ENCODE measurements at regions not wholly inside any gene's neighbourhood (a gene's known extent, or its start where the extent isn't known, plus 50 kb on each side); places are given as distances from the start of the nearest gene placed in this dataset.
"Not testable (repeated sequence)": the region's sequence is repeated elsewhere in the genome, so short reads cannot be mapped to it uniquely, and the experiment has no call there.

DNA sequence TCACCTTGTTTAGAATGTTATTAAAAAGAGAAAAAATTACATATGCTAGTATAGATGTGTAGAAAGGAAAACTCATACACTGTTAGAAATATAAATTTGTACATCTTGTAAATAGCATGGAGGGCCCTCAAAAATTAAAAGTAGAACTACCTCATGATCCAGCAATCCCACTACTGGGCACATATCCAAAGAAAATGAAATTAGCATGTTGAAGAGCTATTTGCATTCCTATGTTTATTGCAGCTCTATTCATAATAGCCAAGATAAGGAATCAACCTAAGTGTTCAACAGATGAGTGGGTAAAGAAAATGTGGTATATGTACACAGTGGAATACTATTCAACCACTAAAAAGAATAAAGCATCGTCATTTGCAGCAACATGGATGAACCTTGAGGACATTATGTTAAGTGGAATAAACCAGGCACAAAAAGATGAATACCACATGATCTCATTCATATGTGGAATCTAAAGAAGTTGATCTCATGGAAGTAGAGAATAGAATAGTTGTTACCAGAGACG lies 251.5 kb upstream of the THUMPD2 start:
- ATAC-seq, result no peak
- TF ChIP-seq, protein P1, sequence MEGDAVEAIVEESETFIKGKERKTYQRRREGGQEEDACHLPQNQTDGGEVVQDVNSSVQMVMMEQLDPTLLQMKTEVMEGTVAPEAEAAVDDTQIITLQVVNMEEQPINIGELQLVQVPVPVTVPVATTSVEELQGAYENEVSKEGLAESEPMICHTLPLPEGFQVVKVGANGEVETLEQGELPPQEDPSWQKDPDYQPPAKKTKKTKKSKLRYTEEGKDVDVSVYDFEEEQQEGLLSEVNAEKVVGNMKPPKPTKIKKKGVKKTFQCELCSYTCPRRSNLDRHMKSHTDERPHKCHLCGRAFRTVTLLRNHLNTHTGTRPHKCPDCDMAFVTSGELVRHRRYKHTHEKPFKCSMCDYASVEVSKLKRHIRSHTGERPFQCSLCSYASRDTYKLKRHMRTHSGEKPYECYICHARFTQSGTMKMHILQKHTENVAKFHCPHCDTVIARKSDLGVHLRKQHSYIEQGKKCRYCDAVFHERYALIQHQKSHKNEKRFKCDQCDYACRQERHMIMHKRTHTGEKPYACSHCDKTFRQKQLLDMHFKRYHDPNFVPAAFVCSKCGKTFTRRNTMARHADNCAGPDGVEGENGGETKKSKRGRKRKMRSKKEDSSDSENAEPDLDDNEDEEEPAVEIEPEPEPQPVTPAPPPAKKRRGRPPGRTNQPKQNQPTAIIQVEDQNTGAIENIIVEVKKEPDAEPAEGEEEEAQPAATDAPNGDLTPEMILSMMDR (IDR thresholded peaks at IDR 0.05), result no peak
- H3K4me3 ChIP-seq, result no peak overlapping the region
- no peak for DNase-seq
- intact Hi-C loops (cut with DNase I, micrococcal nuclease), result no loop called here
- no peaks in the 10 kb centered on the region for H3K4me1 ChIP-seq (ENCODE audit: low read depth)
- no peaks in the 10 kb centered on the region for H3K36me3 ChIP-seq (ENCODE audit: low read depth)
- no peaks in the 10 kb centered on the region for H3K9me3 ChIP-seq

DNA sequence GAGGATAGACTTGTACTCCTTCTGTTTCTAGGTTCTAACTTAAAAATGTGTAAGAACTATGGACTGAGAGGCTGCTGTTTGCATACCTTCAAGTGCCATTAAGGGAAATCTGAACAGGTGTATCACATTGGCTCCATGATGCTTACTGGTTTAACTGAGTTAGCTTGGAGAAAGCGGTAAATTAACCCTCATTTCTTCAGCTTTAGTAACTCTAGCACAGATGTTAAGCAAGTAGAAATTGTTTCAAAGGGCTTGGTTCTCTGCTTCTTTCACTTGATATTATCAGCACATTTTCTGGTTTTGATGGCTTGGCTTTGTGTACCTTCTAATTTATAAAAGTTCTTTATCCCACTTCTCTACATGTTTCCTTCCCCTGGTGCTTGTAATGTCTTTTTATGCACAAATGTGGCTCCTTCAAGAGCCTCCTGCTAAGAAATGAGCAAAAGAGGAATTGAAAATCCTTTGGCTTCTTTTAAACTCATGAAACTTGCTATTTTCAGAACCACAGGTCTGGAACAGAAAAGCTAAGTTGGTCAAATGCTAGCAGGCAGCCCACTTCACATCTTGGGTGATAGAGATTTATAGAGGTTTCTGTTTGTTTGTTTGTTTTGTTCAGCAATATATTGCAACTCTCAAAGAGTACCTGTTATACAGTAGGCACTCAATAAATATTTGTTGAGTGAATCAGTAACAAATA lies 249.9 kb upstream of the THUMPD2 start:
- intact Hi-C loops (cut with DNase I, micrococcal nuclease), result no loop called here
- no peak for ATAC-seq
- TF ChIP-seq, protein P1 (IDR thresholded peaks at IDR 0.05), result no peak
- H3K36me3 ChIP-seq (ENCODE audit: low read depth), result no peaks in the 10 kb centered on the region
- DNase-seq, result no peak
- no peak overlapping the region for H3K4me3 ChIP-seq
- no peaks in the 10 kb centered on the region for H3K4me1 ChIP-seq (ENCODE audit: low read depth)
- no peaks in the 10 kb centered on the region for H3K9me3 ChIP-seq

DNA sequence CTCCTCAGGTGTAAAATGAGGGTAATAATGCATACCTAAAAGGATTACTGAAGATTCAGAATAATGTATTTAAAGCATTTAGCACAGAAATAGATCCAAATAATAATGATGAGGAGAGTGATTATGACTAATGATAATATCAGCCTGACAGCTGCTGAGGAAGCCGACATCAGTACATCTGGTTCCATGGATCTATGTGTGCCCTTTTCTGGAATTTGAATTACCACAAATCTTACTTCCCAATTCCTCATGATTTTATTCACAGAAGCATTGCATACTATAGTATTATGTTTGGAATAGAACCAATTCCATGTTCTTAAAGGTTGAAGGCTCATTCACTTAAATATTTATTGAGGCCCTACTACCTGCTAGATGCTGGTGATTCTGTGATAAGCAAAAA lies 248.9 kb upstream of the THUMPD2 start:
- Histone ChIP-seq H3K4me1 (ENCODE audit: low read depth) (no peaks in the 10 kb centered on the region), H3K36me3 (ENCODE audit: low read depth) (no peaks in the 10 kb centered on the region), H3K4me3 (no peak overlapping the region), H3K9me3 (peaks cover 3% of the 10 kb centered on the region)
- TF ChIP-seq, protein P1 (IDR thresholded peaks at IDR 0.05), result no peak
- DNase-seq (no peak), ATAC-seq (no peak)
- intact Hi-C loops (cut with DNase I, micrococcal nuclease), result no loop called here

DNA sequence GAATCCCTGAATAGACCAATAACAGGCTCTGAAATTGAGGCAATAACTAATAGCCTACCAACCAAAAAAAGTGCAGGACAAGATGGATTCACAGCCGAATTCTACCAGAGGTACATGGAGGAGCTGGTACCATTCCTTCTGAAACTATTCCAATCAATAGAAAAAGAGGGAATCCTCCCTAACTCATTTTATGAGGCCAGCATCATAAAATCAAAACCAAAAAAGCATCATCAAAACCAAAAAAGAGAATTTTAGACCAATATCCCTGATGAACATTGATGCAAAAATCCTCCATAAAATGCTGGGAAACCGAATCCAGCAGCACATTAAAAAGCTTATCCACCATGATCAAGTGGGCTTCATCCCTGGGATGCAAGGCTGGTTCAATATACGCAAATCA lies 246.2 kb upstream of the THUMPD2 start:
- intact Hi-C loops (cut with DNase I, micrococcal nuclease); H3K4me3 ChIP-seq; H3K4me1 ChIP-seq (ENCODE audit: low read depth); H3K36me3 ChIP-seq (ENCODE audit: low read depth); DNase-seq; ATAC-seq: not testable (repeated sequence)
- peaks cover 19% of the 10 kb centered on the region for H3K9me3 ChIP-seq

DNA sequence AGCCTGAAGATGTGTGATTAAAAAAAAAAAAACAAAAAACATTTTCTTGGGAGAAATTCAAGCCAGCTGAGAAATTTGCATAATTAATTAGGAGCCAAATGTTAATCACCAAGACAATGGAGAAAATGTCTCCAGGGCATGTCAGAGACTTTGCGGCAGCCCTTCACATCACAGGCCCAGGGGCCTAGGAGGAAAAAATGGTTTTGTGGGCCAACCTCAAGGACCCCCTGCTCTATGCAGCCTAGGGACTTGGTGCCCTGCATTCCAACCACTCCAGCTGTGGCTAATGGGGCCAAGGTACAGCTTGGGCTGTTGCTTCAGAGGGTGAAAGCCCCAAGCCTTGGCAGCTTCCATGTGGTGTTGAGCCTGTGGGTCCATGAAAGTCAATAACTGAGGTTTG lies 241.9 kb upstream of the THUMPD2 start:
- no peaks in the 10 kb centered on the region for H3K4me1 ChIP-seq (ENCODE audit: low read depth)
- no peak overlapping the region for H3K4me3 ChIP-seq
- no peak for ATAC-seq
- TF ChIP-seq, protein P1 (IDR thresholded peaks at IDR 0.05), result no peak
- no peaks in the 10 kb centered on the region for H3K36me3 ChIP-seq (ENCODE audit: low read depth)
- no peak for DNase-seq
- intact Hi-C loops (cut with DNase I, micrococcal nuclease), result no loop called here
- peaks cover 22% of the 10 kb centered on the region for H3K9me3 ChIP-seq

DNA sequence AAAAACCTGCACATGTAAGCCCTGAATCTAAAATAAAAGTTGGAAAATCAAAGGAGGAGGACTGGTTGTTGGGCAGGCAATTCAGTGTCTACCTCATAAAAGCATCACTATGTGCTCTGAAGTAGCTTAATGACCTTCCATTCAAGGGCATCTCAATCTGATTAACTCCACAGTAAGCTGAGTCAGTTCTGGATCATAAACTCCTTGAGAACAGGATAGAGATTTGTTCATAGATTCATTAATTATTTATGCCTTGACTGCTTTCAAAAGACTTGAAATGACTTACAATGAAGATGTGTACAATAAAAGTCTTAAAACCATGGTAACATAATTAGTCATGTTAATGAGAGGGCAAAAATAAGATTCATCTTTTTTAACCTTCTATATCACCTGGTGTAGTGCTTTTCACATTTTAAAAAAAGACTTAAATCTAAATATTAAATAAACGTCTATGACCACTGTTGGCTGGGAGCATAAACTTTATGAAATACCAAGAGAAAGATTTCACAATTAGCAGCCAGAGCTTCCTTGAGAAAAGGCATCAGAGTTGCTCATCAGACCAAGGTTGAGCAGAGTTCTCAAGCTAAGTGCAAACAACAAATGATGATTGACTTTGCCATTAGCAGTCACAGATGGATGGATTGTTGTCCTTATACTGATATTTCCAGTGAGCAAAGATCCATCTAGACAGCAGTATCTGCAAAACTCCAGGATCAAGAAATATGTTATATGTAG lies 237.3 kb upstream of the THUMPD2 start:
- peaks cover 14% of the 10 kb centered on the region for H3K9me3 ChIP-seq
- H3K4me3 ChIP-seq, result no peak overlapping the region
- DNase-seq, result no peak
- H3K4me1 ChIP-seq (ENCODE audit: low read depth), result no peaks in the 10 kb centered on the region
- no peaks in the 10 kb centered on the region for H3K36me3 ChIP-seq (ENCODE audit: low read depth)
- ATAC-seq, result no peak
- TF ChIP-seq, protein P1 (IDR thresholded peaks at IDR 0.05), result no peak
- intact Hi-C loops (cut with DNase I, micrococcal nuclease), result no loop called here

DNA sequence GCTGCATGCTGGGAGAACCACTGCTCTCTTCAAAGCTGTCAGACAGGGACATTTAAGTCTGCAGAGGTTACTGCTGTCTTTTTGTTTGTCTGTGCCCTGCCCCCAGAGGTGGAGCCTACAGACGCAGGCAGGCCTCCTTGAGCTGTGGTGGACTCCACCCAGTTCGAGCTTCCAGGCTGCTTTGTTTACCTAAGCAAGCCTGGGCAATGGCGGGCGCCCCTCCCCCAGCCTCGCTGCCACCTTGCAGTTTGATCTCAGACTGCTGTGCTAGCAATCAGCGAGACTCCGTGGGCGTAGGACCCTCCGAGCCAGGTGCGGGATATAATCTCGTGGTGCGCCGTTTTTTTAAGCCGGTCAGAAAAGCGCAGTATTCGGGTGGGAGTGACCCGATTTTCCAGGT lies 234.9 kb upstream of the THUMPD2 start:
- intact Hi-C loops (cut with DNase I, micrococcal nuclease); H3K4me3 ChIP-seq; ATAC-seq; H3K9me3 ChIP-seq; H3K36me3 ChIP-seq (ENCODE audit: low read depth); DNase-seq; H3K4me1 ChIP-seq (ENCODE audit: low read depth): not testable (repeated sequence)

Data from mucosa of descending colon (tissue), 3 donors.